ENCODE measurements at regions not wholly inside any gene's neighbourhood (a gene's known extent, or its start where the extent isn't known, plus 50 kb on each side); places are given as distances from the start of the nearest gene placed in this dataset.
A peak's percentile ranks its signal among the peaks of the same experiment; 100 is the strongest.

- TF ChIP-seq MNT (IDR thresholded peaks at IDR 0.05) (peak; percentile 99), ZNF543 (CRISPR knock-in tag; IDR thresholded peaks at IDR 0.05) (no peak)
Measured at GRCh38 chr20:43293068-43293786, 103.5 kb upstream of the PTPRT start (continued).

GRCh38 chr20:43292222-43292621 is 102.5 kb upstream of the PTPRT start:
- Histone ChIP-seq H3K27ac (ENCODE audit: extremely low read length, insufficient read depth, low read length) (no peak overlapping the region), H3K27me3 (ENCODE audit: control insufficient read depth in 1 of 2, insufficient read depth in 2 of 2, low read length in 2 of 2) (peaks cover 0 to 19% of the 10 kb centered on the region in 2 experiments; a peak in 2 of 5 replicates), H3K4me1 (ENCODE audit: insufficient read depth, low read length) (no peaks in the 10 kb centered on the region), H3K4me2 (ENCODE audit: low read depth, low read length) (no peak overlapping the region), H3K9ac (ENCODE audit: insufficient read depth, low read depth, low read length) (no peak overlapping the region), H3K36me3 (replicated peaks in 1 of 2; ENCODE audit: control insufficient read depth in 1 of 2, insufficient read depth in 2 of 2, low read length in 2 of 2) (no peaks in the 10 kb centered on the region), H3K9me3 (ENCODE audit: low read length) (no peaks in the 10 kb centered on the region), H4K20me1 (ENCODE audit: insufficient read depth, low read length) (no peaks in the 10 kb centered on the region), H3K4me3 (replicated peaks in 1 of 3; ENCODE audit: insufficient read depth in 1 of 3, low read depth in 2 of 3, low read length in 3 of 3) (no peak overlapping the region), H2AFZ (ENCODE audit: low read length) (no peak overlapping the region), H3K79me2 (ENCODE audit: insufficient read depth, low read length) (no peaks in the 10 kb centered on the region)
- no TSS peak for BruUV-seq (replicated peaks)
- ChIA-PET CTCF (ENCODE audit: low intra/inter-chr PET ratio, low total read pairs) (no interaction called here), POLR2A (no interaction called here)
- in situ Hi-C loops (cut with HindIII; ENCODE audit: extremely low pct_ligation_motif_present, low pct_unique_long_range_greater_than_20kb): no loop called here
- DNase-seq (ENCODE audit: low spot score) (no peak), FAIRE-seq (no peak), ATAC-seq (no peak)
- intact Hi-C loops (cut with micrococcal nuclease; ENCODE audit: unreplicated experiment): no loop called here
- under 1% methylated on average over 3 of the region's 3 CpGs for WGBS (ENCODE audit: low lambda C conversion rate)
- TF ChIP-seq GATAD2A (CRISPR knock-in tag; IDR thresholded peaks at IDR 0.05) (no peak), SKI (IDR thresholded peaks at IDR 0.05; ENCODE audit: partially characterized antibody) (no peak), ZBTB49 (CRISPR knock-in tag; IDR thresholded peaks at IDR 0.05; ENCODE audit: borderline replicate concordance) (no peak), ZMYM4 (CRISPR knock-in tag; IDR thresholded peaks at IDR 0.05) (no peak), SIX1 (CRISPR knock-in tag; IDR thresholded peaks at IDR 0.05; ENCODE audit: borderline replicate concordance) (no peak), ZNF432 (CRISPR knock-in tag; IDR thresholded peaks at IDR 0.05; ENCODE audit: borderline replicate concordance) (no peak), SMC3 (IDR thresholded peaks at IDR 0.05; ENCODE audit: low read length) (no peak), FLYWCH1 (CRISPR knock-in tag; IDR thresholded peaks at IDR 0.05) (no peak), ZNF740 (CRISPR knock-in tag; IDR thresholded peaks at IDR 0.05) (no peak)

Data from HepG2 (cell line).